DND-41 (cell line): ENCODE measurements at regions not wholly inside any gene's neighbourhood (a gene's known extent, or its start where the extent isn't known, plus 50 kb on each side); places are given as distances from the start of the nearest gene placed in this dataset.

Experiments
- ATAC-seq: fragments of 200-7000 bp; cut with Tn5 transposase; 3 replicates; pipeline ENCODE4 v1.9.1; 2021; ENCODE audit warnings: low read depth; ENCODE audit not compliant: insufficient read depth
- DNase-seq: peaks from one replicate; pipeline ENCODE4 v3.0.0-alpha.2; 2020
- H2AFZ ChIP-seq: 2 replicates; pipeline ENCODE4 v1.6.0; 2012; ENCODE audit warnings: low read depth, low read length
- H3K27ac ChIP-seq: 2 replicates; pipeline ENCODE4 v1.5.1; 2012; ENCODE audit warnings: low read length, inconsistent platforms
- H3K27me3 ChIP-seq: fragments of 200-600 bp; sonication (generic); 2 replicates; pipeline ENCODE4 v1.6.0; 2012; ENCODE audit warnings: low read length, mild to moderate bottlenecking, inconsistent platforms; ENCODE audit not compliant: insufficient read depth, poor library complexity
- H3K36me3 ChIP-seq: 2 replicates; pipeline ENCODE4 v1.5.1; 2012; ENCODE audit warnings: low read length, inconsistent platforms; ENCODE audit not compliant: insufficient read depth
- H3K4me1 ChIP-seq: 2 replicates; pipeline ENCODE4 v1.5.1; 2012; ENCODE audit warnings: mild to moderate bottlenecking, low read length; ENCODE audit not compliant: insufficient read depth
- H3K4me2 ChIP-seq: 2 replicates; pipeline ENCODE4 v1.6.0; 2012; ENCODE audit warnings: mild to moderate bottlenecking, moderate library complexity, low read length, inconsistent platforms; ENCODE audit not compliant: insufficient read depth
- H3K4me3 ChIP-seq, 2 experiments: fragments of 200-600 bp in 1 of 2; shearing (Covaris generic) in 1 of 2; 2 replicates each; pipeline ENCODE4 v1.5.1; 2012 to 2016; ENCODE audit warnings: inconsistent platforms in 2 of 2, low read length in 2 of 2, mild to moderate bottlenecking in 2 of 2, low read depth in 1 of 2, moderate library complexity in 1 of 2
- H3K79me2 ChIP-seq: 2 replicates; pipeline ENCODE4 v1.6.0; 2012; ENCODE audit warnings: low read length, inconsistent platforms; ENCODE audit not compliant: insufficient read depth
- H3K9ac ChIP-seq: 2 replicates; pipeline ENCODE4 v1.6.0; 2012; ENCODE audit warnings: low read depth, mild to moderate bottlenecking, inconsistent platforms, low read length, moderate library complexity
- H3K9me3 ChIP-seq: 2 replicates; pipeline ENCODE4 v1.5.1; 2012; ENCODE audit warnings: low read length, moderate library complexity, mild to moderate bottlenecking, inconsistent platforms; ENCODE audit not compliant: insufficient read depth, severe bottlenecking
- H4K20me1 ChIP-seq: 2 replicates; pipeline ENCODE4 v1.6.0; 2012; ENCODE audit warnings: low read length; ENCODE audit not compliant: insufficient read depth
- CTCF ChIP-seq: IDR thresholded peaks from 2 replicates; pipeline ENCODE4 v1.5.1; 2012; ENCODE audit warnings: borderline replicate concordance, low read length, moderate library complexity, mild to moderate bottlenecking; ENCODE audit not compliant: poor library complexity, severe bottlenecking; ENCODE audit errors: extremely low read depth
- EZH2 ChIP-seq: IDR thresholded peaks from 3 replicates; pipeline ENCODE4 v1.6.1; 2012; ENCODE audit warnings: borderline replicate concordance, low read depth, mild to moderate bottlenecking, moderate library complexity, low read length, inconsistent platforms; ENCODE audit not compliant: severe bottlenecking

GRCh38 chr17:17413215-17413792 lies 63.5 kb upstream of the MED9 start:
- no peak for DNase-seq

GRCh38 chr17:17413821-17414220 lies 63.0 kb upstream of the MED9 start:
- DNase-seq, result no peak
- H3K9ac ChIP-seq, result no peak overlapping the region
- no peaks in the 10 kb centered on the region for H3K27me3 ChIP-seq
- H3K9me3 ChIP-seq, result no peaks in the 10 kb centered on the region
- TF ChIP-seq CTCF (no peak), EZH2 (no peak)
- no peaks in the 10 kb centered on the region for H4K20me1 ChIP-seq
- peaks cover 41% of the 10 kb centered on the region for H3K4me1 ChIP-seq
- H3K27ac ChIP-seq, result peak overlapping the region; percentile 48
- no peaks in the 10 kb centered on the region for H3K79me2 ChIP-seq
- 0 out of 2 replicates have a peak overlapping the region, but pooled peaks have one; percentile 22 for H2AFZ ChIP-seq
- no peak for ATAC-seq
- no peaks in the 10 kb centered on the region for H3K36me3 ChIP-seq
- no peak overlapping the region for H3K4me3 ChIP-seq
- H3K4me2 ChIP-seq, result no peak overlapping the region

More at GRCh38 chr17:17413215-17413792, 63.5 kb upstream of the MED9 start:
- Histone ChIP-seq H3K27me3 (no peaks in the 10 kb centered on the region), H2AFZ (no peak overlapping the region), H3K4me3 (no peak overlapping the region), H3K4me1 (peaks cover 46% of the 10 kb centered on the region), H3K79me2 (no peaks in the 10 kb centered on the region), H3K9me3 (no peaks in the 10 kb centered on the region), H3K4me2 (no peak overlapping the region), H3K27ac (peak overlapping the region; percentile 48), H4K20me1 (no peaks in the 10 kb centered on the region), H3K36me3 (no peaks in the 10 kb centered on the region), H3K9ac (no peak overlapping the region)
- ATAC-seq, result no peak
- no peak for TF ChIP-seq EZH2
- TF ChIP-seq CTCF, result no peak

GRCh38 chr17:17414341-17414805 lies 62.4 kb upstream of the MED9 start:
- DNase-seq (no peak), ATAC-seq (no peak)
- Histone ChIP-seq H3K27me3 (no peaks in the 10 kb centered on the region), H3K79me2 (no peaks in the 10 kb centered on the region), H3K4me3 (no peak overlapping the region), H3K9ac (no peak overlapping the region), H3K4me1 (peaks cover 40% of the 10 kb centered on the region), H3K9me3 (no peaks in the 10 kb centered on the region), H3K27ac (peak overlapping the region; percentile 48), H4K20me1 (no peaks in the 10 kb centered on the region), H2AFZ (peak overlapping the region; percentile 22; the same call in 1 of the 2 replicates), H3K4me2 (no peak overlapping the region), H3K36me3 (no peaks in the 10 kb centered on the region)
- TF ChIP-seq CTCF, result no peak
- no peak for TF ChIP-seq EZH2

GRCh38 chr17:17415006-17415405 lies 61.8 kb upstream of the MED9 start:
- Histone ChIP-seq H4K20me1 (no peaks in the 10 kb centered on the region), H3K27ac (peak overlapping the region; percentile 48), H3K27me3 (no peaks in the 10 kb centered on the region), H3K4me1 (peaks cover 40% of the 10 kb centered on the region), H3K9ac (no peak overlapping the region), H3K9me3 (no peaks in the 10 kb centered on the region), H2AFZ (no peak overlapping the region), H3K36me3 (no peaks in the 10 kb centered on the region), H3K4me3 (no peak overlapping the region), H3K4me2 (no peak overlapping the region), H3K79me2 (no peaks in the 10 kb centered on the region)
- no peak for ATAC-seq
- TF ChIP-seq EZH2, result no peak
- no peak for TF ChIP-seq CTCF
- DNase-seq, result no peak
